ENCODE measurements at regions not wholly inside any gene's neighbourhood (a gene's known extent, or its start where the extent isn't known, plus 50 kb on each side); places are given as distances from the start of the nearest gene placed in this dataset.

- no peak for TF ChIP-seq CTCF (conservative IDR thresholded peaks at IDR 0.05; ENCODE audit: low read length)
- TF ChIP-seq EZH2phosphoT487 (IDR thresholded peaks at IDR 0.05; ENCODE audit: borderline replicate concordance, low read depth, low read length): no peak
Observed at GRCh38 chr11:38043060-38043459, 1445.0 kb upstream of the RAG2 start.

All from OCI-LY7 (cell line).